GM04504 (cell line): ENCODE measurements at regions not wholly inside any gene's neighbourhood (a gene's known extent, or its start where the extent isn't known, plus 50 kb on each side); places are given as distances from the start of the nearest gene placed in this dataset.
"Not testable (repeated sequence)": the region's sequence is repeated elsewhere in the genome, so short reads cannot be mapped to it uniquely, and the experiment has no call there.

Source experiments
- DNase-seq: peaks from one replicate; pipeline ENCODE4 v3.0.0-alpha.2; 2012; ENCODE audit warnings: low read depth

DNA sequence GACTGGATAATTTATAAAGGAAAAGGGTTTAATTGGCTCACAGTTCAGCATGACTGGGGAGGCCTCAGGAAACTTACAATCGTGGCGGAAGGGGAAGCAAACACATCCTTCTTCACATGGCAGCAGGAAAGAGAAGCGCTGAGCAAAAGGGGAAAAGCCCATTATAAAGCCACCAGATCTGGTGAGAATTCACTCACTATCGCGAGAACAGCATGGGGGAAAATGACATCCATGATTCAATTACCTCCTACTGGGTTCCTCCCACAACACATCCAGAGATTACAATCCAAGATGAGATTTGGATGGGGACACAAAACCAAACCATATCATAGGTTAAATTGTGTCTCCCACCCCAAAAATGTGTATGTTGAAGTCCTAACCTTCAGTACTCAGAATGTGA lies 491.7 kb downstream of the SETD4 start:
- no peak for DNase-seq

GRCh38 chr21:35566874-35567273 lies 493.5 kb downstream of the SETD4 start:
- DNase-seq = no peak

- DNase-seq = peak; percentile 78
Observed at GRCh38 chr21:35565204-35565611, 495.1 kb downstream of the SETD4 start.

GRCh38 chr21:35563885-35564451 lies 496.4 kb downstream of the SETD4 start:
- peak; percentile 98 for DNase-seq

DNA sequence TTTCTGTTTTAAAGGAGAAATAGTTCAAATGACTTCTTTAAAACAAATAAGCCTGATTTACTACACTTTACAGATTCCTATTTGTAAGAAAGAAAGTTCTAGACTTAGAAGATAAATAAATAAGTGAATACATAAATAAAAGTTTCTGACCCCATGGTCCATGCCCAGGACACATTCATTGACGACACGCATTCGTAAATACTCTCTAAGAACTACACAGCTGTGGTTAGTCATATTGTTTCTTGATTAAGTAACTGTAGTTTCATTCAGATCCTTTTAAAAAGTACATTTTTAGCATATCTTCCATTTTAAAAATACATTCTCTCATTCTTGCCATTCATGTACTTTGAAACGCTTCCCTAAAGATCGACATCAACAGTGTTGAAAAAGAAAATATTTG lies 497.4 kb downstream of the SETD4 start:
- no peak for DNase-seq

- no peak for DNase-seq
Observed at GRCh38 chr21:35561116-35561515, 499.2 kb downstream of the SETD4 start.

- no peak for DNase-seq
Observed at GRCh38 chr21:35559829-35560225, 500.5 kb downstream of the SETD4 start.

DNA sequence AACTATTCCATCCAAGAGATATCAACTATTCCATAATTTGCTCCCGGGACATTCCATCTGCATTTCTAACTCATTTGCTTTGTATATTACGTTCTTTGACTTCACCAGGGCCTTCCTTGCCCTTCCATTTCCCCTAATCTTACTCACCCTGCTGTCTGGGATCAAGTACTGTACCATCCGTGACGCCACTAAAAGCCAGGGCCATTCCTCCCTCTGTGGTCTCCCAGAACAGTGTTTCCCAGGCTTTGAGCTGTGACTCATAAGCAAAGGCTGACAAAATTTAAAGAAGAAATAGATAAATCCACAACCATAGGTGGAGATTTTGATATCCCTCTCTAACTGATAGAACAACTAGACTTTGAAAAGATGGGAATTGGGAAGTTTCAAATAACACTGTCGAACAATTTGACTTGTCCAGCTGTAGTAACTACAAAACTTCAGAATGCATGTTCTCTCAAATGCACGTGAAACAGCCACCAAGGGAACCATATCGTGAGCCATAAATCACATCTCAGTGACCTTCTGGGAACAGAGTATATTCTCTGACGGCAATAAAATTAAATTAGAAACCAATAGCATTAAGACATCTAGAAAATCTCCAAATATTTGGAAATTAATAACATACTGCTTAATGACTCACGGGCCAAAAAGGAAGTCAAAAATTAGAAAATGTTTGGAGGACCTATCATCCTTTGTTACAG lies 501.0 kb downstream of the SETD4 start:
- peak; percentile 87 for DNase-seq

DNA sequence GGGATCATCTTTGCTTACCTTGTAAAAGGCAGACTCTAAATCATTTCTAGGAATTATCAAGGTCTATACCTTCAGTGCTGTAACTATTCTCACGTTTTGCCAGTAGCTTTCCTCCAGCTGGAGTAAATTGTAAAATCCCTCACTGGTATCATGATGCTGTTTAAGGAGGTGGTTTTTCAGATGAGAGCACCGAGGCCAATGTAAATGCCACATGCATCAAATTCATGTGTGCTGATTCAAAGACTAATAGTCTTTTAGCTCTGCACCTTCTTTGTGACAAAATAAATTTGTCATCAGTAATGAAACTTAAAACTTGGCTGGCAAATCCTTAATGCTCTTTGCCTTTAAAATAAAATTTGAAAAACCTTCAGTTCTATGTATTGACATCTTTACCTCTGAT lies 503.8 kb downstream of the SETD4 start:
- no peak for DNase-seq

DNA sequence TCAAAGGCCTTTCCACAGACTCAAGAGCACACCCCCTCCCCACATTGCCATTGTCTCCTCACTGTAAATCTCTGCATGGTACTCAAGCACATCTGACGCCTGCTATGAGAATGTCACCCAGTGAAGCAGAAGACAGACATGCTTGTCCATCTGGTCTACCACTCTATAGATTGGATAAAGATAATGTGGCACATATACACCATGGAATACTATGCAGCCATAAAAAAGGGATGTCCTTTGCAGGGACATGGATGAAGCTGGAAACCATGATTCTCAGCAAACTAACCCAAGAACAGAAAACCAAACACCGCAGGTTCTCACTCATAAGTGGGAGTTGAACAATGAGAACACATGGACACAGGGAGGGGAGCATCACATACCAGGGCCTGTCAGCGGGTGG lies 503.4 kb upstream of the RUNX1 start:
- DNase-seq = not testable (repeated sequence)

- no peak for DNase-seq
Observed at GRCh38 chr21:35548904-35549615, 500.0 kb upstream of the RUNX1 start.

- DNase-seq = no peak
Observed at GRCh38 chr21:35547946-35548774, 499.1 kb upstream of the RUNX1 start.

DNA sequence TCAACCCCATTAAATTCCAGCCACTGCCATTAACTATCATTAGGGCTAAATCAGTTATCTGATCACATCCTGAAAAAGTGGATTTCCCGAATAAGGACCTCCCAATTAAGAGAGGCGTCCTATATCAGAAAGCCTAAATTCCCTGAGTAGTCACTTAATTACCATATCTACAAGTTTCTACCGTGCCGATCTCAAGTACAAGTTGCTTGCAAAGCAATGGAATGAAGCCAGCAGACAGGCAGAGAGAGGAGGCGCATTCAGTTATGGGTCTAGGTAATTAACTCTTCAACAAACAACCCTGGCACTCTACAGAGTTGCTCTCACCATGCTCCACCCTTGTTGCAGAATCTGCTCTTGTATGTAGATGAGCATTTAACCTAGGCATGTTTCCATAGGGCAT lies 494.6 kb upstream of the RUNX1 start:
- DNase-seq = no peak

DNA sequence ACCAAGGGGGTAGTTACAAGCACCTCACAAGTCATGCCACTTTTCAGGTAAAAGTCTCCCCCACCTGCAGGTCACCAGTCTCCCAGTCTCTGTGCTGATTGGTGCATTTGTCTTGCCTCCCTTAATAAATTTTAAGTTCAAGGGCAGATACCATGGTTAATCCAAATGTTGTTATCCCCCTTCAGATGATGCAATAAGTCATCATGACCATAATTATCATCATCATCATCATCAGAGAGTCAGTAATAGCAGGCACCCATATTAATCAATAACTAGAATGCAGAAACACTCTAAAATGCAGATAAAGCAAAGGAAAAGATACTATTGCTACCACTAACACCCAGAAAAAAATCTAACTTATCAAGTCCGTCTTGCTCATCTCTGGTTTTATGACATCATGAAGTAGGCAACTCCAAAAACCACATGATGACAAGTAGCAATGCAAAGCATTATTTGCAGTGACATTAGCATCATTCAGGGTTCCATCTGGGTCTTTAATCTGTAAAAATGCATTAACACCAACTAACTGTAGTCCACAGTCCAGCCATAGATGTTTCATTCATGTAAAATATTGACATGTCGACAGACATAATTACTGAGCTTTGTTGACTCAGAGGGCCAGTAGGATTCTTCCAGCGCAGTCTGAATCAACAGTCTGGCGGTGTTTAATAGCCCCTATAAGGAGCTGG lies 492.0 kb upstream of the RUNX1 start:
- peak; percentile 80 for DNase-seq

DNA sequence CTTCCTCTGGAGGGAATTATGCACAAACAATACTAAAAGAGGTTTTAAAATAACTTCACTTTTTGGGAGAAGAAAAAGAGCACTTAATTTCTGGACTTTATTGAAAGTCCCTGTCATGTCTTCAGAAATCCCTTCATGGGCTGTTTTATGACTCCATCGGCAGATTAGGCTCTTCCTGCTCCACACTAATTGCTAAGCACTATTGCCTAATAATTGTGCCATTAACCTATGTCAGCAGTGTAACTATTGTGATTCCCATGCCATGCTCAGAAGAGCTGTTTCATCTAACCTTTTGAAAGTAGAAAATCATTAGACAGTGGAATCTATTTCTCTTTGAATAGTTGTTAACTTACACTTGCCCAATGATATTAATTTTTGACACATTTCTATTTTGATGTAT lies 489.3 kb upstream of the RUNX1 start:
- no peak for DNase-seq

DNA sequence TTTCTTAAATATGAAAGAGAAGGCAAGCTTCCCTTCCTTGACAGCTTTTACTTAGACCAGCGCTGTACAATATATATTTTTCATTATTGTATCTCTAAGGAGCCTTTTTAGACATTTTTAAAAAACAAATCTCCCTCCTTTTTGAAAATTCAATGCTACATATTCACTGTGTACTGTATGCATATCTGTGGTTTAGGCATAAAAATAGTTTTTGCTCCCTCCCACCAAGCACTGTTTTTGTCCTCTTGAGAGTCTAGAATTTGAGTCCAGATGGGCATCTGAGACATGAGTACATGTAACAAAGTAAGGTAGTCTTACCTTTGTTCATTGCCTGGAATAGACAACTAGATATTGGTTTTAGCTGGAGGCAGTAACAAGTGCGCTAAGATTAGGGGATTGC lies 488.5 kb upstream of the RUNX1 start:
- DNase-seq = no peak

GRCh38 chr21:35533893-35534292 lies 484.8 kb upstream of the RUNX1 start:
- DNase-seq = no peak

DNA sequence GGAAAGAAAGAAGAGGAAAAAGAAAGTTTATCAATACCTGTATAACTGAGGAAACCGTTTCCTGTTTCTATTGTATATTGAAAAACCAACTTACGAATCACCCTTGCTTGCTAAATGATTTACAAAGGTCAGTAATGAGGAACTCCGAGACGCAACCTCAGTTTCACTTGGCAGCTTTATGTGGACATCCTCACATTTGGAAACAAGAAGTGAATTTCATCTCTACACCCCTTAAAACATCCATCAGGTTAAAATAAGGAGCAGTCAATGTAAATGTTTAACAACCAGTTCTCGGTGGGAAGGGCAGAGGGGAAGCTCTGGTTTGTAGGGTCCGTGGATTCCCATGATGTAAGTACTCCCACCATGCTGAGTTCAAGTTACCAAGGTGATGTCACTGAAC lies 481.7 kb upstream of the RUNX1 start:
- no peak for DNase-seq

- no peak for DNase-seq
Observed at GRCh38 chr21:35529171-35529863, 480.2 kb upstream of the RUNX1 start.

- DNase-seq = no peak
Observed at GRCh38 chr21:35528116-35529042, 479.3 kb upstream of the RUNX1 start.
